ENCODE measurements at regions not wholly inside any gene's neighbourhood (a gene's known extent, or its start where the extent isn't known, plus 50 kb on each side); places are given as distances from the start of the nearest gene placed in this dataset.
"Not testable (repeated sequence)": the region's sequence is repeated elsewhere in the genome, so short reads cannot be mapped to it uniquely, and the experiment has no call there.

- no peak for DNase-seq
Observed at GRCh38 chr1:178643349-178643748, 81.7 kb upstream of the RALGPS2 start.

GRCh38 chr1:178643831-178644230 lies 81.2 kb upstream of the RALGPS2 start:
- no peak for DNase-seq

DNA sequence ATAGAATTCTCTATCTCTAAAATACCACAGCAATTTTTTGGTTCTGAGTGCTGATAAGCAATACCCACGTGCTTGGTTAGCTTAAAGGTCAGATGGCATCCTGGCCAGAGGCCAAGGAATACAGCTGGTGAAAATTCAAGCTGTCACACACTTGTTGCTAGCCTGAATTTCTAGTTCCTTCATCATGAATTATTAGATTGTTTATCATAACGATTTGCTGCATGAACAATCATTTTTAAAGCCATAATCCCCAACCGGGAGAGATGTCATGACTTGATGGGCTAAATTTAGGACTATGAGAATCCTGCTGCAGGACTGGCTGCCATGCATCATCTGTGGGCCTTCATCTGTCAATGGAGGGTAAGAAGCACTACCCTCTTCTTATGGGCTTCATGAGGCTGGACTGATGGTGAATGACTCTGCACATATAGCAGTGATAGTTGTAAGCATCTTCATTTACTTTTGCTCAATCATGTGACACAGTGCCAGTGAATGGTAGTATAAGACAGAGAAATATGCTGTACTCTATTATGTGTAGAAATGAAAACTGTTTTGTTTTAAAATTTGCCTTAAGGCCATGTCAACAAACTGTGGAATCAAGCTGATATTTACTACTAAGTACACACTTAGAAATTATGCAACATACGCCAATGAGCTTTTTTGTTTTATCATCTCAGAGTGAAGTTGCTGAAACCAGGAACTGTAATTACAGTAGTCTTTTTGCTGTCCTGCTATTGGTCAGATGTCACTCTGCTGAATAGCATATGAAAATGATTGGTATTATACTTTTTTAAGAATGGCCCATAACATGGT lies 80.5 kb upstream of the RALGPS2 start:
- no peak for DNase-seq

- DNase-seq: no peak
Observed at GRCh38 chr1:178645157-178645807, 79.8 kb upstream of the RALGPS2 start.

GRCh38 chr1:178645808-178646200 lies 79.2 kb upstream of the RALGPS2 start:
- DNase-seq: no peak

- DNase-seq: no peak
Observed at GRCh38 chr1:178646821-178647220, 78.2 kb upstream of the RALGPS2 start.

GRCh38 chr1:178648151-178648550 lies 76.9 kb upstream of the RALGPS2 start:
- no peak for DNase-seq

DNA sequence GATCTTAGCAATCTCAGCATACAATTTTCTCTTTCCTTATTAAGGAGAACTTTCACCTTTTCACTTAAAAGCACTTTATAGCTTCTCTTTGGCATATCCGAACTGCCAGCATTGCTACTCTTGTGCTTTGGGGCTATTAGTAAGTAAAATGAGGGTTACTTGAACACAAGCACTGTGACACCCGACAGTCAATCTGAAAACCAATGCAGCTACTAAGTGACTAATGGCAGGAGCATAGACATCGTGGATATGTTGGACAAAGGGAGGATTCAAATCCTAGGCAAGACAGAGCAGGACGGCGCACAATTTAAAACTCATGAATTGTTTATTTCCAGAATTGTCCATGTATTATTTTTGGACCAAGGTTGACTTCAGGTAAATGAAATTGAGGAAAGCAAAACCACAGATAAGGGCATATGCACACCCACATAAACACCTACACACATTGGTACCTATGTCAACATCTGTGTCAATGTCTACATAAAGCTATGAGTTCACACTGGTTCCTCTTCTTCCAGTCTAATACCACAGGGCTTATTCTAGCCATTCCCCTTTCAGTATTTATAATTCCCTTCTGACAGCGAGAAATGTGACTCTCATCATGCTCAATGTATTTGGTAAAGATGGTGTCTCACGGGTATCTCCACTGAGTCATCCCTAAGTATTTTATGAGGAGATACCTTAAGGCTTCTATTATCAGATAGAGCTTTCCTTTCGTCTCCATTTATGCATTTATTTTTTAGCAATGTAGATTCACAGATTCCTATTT lies 75.3 kb upstream of the RALGPS2 start:
- no peak for DNase-seq

GRCh38 chr1:178650934-178651511 lies 74.0 kb upstream of the RALGPS2 start:
- DNase-seq: no peak

- DNase-seq: no peak
Observed at GRCh38 chr1:178651742-178652141, 73.3 kb upstream of the RALGPS2 start.

DNA sequence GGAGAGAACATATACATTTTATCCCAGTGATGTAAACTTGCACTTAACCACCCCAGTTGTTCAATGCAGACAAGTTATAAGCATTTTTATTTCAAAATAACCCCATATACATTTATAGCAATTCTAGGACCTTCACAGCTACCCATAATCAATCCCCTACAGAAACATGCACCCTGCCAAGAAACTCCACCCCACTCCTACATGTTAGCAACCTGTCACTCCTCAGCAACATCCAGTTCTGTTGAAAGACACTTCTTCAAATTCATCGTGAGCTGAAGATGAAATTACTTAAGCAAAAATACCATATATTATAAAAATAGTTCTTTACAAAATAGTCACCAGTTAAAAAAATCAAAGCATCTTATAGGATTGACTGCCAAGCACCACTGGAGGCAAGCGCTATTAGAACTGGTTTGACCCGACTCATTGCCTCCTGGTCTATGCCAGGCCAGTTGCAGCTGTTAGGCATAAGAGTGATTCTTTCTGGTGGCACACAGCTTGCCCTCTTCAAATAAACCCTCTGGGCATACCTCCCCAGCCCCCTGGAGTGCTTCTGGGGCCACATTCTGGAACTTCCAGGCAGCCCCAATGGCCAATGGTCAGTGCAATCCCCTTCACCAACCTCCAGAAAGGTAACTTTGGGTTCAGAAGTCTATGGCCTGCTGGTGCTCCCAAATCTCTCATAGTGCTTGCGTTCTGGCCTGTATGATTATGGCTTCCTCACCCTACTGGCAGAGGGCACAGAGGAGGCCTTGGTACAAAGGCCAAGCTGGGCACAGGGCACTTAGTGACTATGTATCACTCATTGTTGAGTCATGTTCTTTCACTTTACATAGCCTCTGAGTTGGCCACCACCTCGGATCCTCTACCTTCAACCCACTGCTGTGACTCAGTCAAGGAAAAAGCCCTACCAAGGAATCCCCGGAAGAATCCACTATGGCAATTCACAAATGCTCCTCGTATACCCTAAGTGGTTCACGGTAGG lies 72.2 kb upstream of the RALGPS2 start:
- no peak for DNase-seq

GRCh38 chr1:178659789-178660208 lies 65.2 kb upstream of the RALGPS2 start:
- no peak for DNase-seq

- DNase-seq: no peak
Observed at GRCh38 chr1:178660461-178660860, 64.6 kb upstream of the RALGPS2 start.

DNA sequence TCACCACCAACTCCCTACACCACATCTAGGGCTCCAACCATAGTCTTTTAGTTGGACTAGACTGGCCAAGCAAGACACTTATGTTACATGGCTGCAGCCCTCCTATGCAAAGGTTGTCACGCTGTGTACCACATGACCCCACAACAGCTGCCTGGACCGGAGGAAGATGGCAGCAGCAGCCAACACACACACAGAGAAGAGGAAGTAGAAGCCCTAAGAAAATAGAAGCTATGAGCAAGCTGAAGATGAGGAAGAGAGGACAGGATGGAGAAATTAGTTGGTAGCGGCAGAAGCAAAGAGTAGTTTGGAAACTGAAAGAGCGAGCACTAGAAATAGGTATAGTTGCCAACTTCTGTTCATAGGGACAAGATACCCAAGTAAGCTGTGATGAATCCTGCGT lies 60.8 kb upstream of the RALGPS2 start:
- DNase-seq: peak; percentile 78

GRCh38 chr1:178665579-178665978 lies 59.5 kb upstream of the RALGPS2 start:
- no peak for DNase-seq

DNA sequence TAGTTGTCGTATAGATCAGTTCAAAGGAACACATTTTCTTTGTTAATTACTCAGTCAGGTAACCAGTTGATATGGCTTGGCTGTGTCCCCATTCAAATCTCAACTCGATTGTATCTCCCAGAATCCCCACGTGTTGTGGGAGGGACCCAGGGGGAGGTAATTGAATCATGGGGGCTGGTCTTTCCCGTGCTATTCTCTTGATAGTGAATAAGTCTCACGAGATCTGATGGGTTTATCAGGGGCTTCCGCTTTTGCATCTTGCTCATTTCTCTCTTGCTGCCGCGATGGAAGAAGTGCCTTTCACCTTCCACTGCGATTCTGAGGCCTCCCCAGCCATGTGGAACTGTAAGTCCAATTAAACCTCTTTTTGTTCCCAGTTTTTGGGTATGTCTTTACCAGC lies 58.2 kb upstream of the RALGPS2 start:
- DNase-seq: not testable (repeated sequence)

GRCh38 chr1:178672434-178672833 lies 52.6 kb upstream of the RALGPS2 start:
- DNase-seq: no peak

GRCh38 chr1:178674559-178674958 lies 50.5 kb upstream of the RALGPS2 start:
- not testable (repeated sequence) for DNase-seq

Measured in SIG-M5 (cell line).